Breast epithelium (tissue), 3 donors: ENCODE measurements at regions not wholly inside any gene's neighbourhood (a gene's known extent, or its start where the extent isn't known, plus 50 kb on each side); places are given as distances from the start of the nearest gene placed in this dataset.

Source experiments
- POLR2A ChIP-seq: fragments of 450-650 bp; IDR thresholded peaks from one replicate; pipeline ENCODE4 v1.6.1; 2016; ENCODE audit warnings: antibody characterized with exemption, mild to moderate bottlenecking, moderate library complexity
- POLR2AphosphoS5 ChIP-seq, 3 donors: sonication (generic); formaldehyde crosslinking; IDR thresholded peaks; one replicate each; pipeline ENCODE4 v1.6.1; 2017; ENCODE audit warnings: antibody characterized with exemption in 3 of 3
- TF ChIP-seq, protein P1 (sequence below), 3 donors: fragments of 450-650 bp; IDR thresholded peaks; one replicate each; pipeline ENCODE4 v1.5.1; 2016 to 2017; ENCODE audit warnings: antibody characterized with exemption in 3 of 3, mild to moderate bottlenecking in 3 of 3, moderate library complexity in 3 of 3

DNA sequence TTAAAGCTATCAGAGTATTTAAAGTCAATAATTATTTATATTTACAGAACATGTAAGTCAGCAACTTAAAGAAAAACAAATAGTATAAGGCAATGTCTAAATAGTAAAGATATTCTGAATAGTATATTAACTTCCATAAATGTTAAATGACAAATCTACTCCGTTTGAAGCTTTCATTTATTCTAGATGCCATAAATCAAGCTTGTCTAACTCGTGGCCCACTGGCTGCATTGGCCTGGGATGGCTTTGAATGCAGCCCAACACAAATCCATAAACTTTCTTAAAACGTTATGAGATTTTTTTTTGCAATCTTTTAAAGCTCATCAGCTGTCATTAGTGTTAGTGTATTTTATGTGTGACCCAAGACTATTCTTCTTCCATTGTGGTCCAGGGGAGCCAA, 1117.1 kb upstream of the PCDH9 start:
- TF ChIP-seq, protein P1, sequence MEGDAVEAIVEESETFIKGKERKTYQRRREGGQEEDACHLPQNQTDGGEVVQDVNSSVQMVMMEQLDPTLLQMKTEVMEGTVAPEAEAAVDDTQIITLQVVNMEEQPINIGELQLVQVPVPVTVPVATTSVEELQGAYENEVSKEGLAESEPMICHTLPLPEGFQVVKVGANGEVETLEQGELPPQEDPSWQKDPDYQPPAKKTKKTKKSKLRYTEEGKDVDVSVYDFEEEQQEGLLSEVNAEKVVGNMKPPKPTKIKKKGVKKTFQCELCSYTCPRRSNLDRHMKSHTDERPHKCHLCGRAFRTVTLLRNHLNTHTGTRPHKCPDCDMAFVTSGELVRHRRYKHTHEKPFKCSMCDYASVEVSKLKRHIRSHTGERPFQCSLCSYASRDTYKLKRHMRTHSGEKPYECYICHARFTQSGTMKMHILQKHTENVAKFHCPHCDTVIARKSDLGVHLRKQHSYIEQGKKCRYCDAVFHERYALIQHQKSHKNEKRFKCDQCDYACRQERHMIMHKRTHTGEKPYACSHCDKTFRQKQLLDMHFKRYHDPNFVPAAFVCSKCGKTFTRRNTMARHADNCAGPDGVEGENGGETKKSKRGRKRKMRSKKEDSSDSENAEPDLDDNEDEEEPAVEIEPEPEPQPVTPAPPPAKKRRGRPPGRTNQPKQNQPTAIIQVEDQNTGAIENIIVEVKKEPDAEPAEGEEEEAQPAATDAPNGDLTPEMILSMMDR (IDR thresholded peaks at IDR 0.05), result no peak
- TF ChIP-seq POLR2A (no peak), POLR2AphosphoS5 (IDR thresholded peaks at IDR 0.05) (no peak)
